HepG2 (cell line): ENCODE measurements at regions not wholly inside any gene's neighbourhood (a gene's known extent, or its start where the extent isn't known, plus 50 kb on each side); places are given as distances from the start of the nearest gene placed in this dataset.

Experiments used
- ATAC-seq: fragments of 200-7000 bp; cut with Tn5 transposase; 3 replicates; pipeline ENCODE4 v1.9.1; 2020; ENCODE audit warnings: mild to moderate bottlenecking, moderate library complexity
- BruUV-seq: library from RNA; stranded (reverse); fragments of 400-500 nt; replicated peaks from 2 replicates; lab custom pipeline; 2021; lab: Mats Ljungman, UMichigan
- CTCF ChIA-PET: fragments of 300-600 bp; formaldehyde crosslinking; extraction: SDS; loops from one replicate; lab custom pipeline; 2021; ENCODE audit warnings: low total read pairs, inconsistent platforms, low intra/inter-chr PET ratio; lab: Yijun Ruan, JAX
- POLR2A ChIA-PET: fragments of 350-600 bp; sonication (Branson Sonifier 250); formaldehyde crosslinking; loops from one replicate; lab custom pipeline; 2020; ENCODE audit warnings: antibody characterized with exemption, inconsistent platforms; lab: Yijun Ruan, JAX
- DNase-seq: peaks from one replicate; pipeline ENCODE4 v3.0.0-alpha.2; 2015; ENCODE audit warnings: low spot score
- FAIRE-seq: peaks from 3 replicates; lab custom pipeline; 2011; peaks lifted over from hg19 to GRCh38; lab: Jason Lieb, UNC
- H2AFZ ChIP-seq: one replicate; pipeline ENCODE4 v1.6.1; 2011; ENCODE audit warnings: low read length, inconsistent platforms
- H3K27ac ChIP-seq: fragments of 300-600 bp; 3 replicates; pipeline ENCODE4 v1.8.0; 2011; ENCODE audit warnings: mixed run types, mild to moderate bottlenecking, mixed read lengths, low read length, inconsistent platforms; ENCODE audit not compliant: insufficient read depth; ENCODE audit errors: extremely low read length
- H3K27me3 ChIP-seq, 2 experiments: fragments of 200-600 bp in 1 of 2; 2 replicates in 1 of 2; 3 replicates in 1 of 2; pipeline versions ENCODE4 v1.6.0 to v1.8.0; 2011; ENCODE audit warnings: low read length in 2 of 2, mild to moderate bottlenecking in 2 of 2, moderate library complexity in 2 of 2, inconsistent platforms in 1 of 2; ENCODE audit not compliant: insufficient read depth in 2 of 2, control insufficient read depth in 1 of 2
- H3K36me3 ChIP-seq, 2 experiments: fragments of 200-600 bp in 1 of 2; replicated peaks in 1 of 2; 2 replicates in 1 of 2; 3 replicates in 1 of 2; pipeline versions ENCODE4 v1.5.1 to v1.8.0; 2011; ENCODE audit warnings: low read length in 2 of 2, inconsistent platforms in 1 of 2; ENCODE audit not compliant: insufficient read depth in 2 of 2, control insufficient read depth in 1 of 2
- H3K4me1 ChIP-seq: 2 replicates; pipeline ENCODE4 v1.5.1; 2012; ENCODE audit warnings: low read length, inconsistent platforms; ENCODE audit not compliant: insufficient read depth
- H3K4me2 ChIP-seq: 2 replicates; pipeline ENCODE4 v1.6.0; 2011; ENCODE audit warnings: low read depth, low read length, inconsistent platforms
- H3K4me3 ChIP-seq, 3 experiments: fragments of 200-600 bp in 1 of 3; sonication (generic), shearing (Covaris generic) in 1 of 3; replicated peaks in 1 of 3; 2 replicates each; pipeline ENCODE4 v1.5.1; 2011 to 2016; ENCODE audit warnings: low read length in 3 of 3, inconsistent platforms in 2 of 3, low read depth in 2 of 3, mild to moderate bottlenecking in 2 of 3, control low read depth in 1 of 3, mixed read lengths in 1 of 3; ENCODE audit not compliant: insufficient read depth in 1 of 3
- H3K79me2 ChIP-seq: one replicate; pipeline ENCODE4 v1.6.1; 2011; ENCODE audit warnings: low read length, inconsistent platforms; ENCODE audit not compliant: insufficient read depth
- H3K9ac ChIP-seq: 2 replicates; pipeline ENCODE4 v1.6.0; 2011; ENCODE audit warnings: mild to moderate bottlenecking, low read depth, low read length, inconsistent platforms; ENCODE audit not compliant: insufficient read depth
- H3K9me3 ChIP-seq: 2 replicates; pipeline ENCODE4 v1.5.1; 2012; ENCODE audit warnings: mild to moderate bottlenecking, low read length
- H4K20me1 ChIP-seq: 2 replicates; pipeline ENCODE4 v1.6.0; 2011; ENCODE audit warnings: inconsistent platforms, mild to moderate bottlenecking, low read length, moderate library complexity; ENCODE audit not compliant: insufficient read depth
- CENPBD1 ChIP-seq: sonication (generic); formaldehyde crosslinking; IDR thresholded peaks from 2 replicates; pipeline ENCODE4 v1.8.0; 2022; ENCODE audit warnings: missing genetic modification reagents, low read depth, mild to moderate bottlenecking, borderline replicate concordance
- DNMT3B ChIP-seq: conservative IDR thresholded peaks from 2 replicates; pipeline ENCODE4 v1.6.1; 2016; ENCODE audit warnings: missing biosample characterization, control low read depth
- ISX ChIP-seq: sonication (generic); formaldehyde crosslinking; conservative IDR thresholded peaks from 2 replicates; pipeline ENCODE4 v1.5.0; 2020; ENCODE audit warnings: missing genetic modification reagents
- NR2F6 ChIP-seq, 2 experiments: IDR thresholded peaks; 2 replicates each; pipeline ENCODE4 v1.6.1; 2016; ENCODE audit warnings: antibody characterized with exemption in 1 of 2, mild to moderate bottlenecking in 1 of 2
- POLR2AphosphoS5 ChIP-seq: IDR thresholded peaks from 2 replicates; pipeline ENCODE4 v1.6.1; 2012; ENCODE audit warnings: low read depth, low read length
- ZNF337 ChIP-seq: sonication (generic); formaldehyde crosslinking; IDR thresholded peaks from 2 replicates; pipeline ENCODE4 v1.5.1; 2020; ENCODE audit warnings: missing genetic modification reagents, low read depth, mild to moderate bottlenecking, borderline replicate concordance
- ZNF503 ChIP-seq: sonication (generic); formaldehyde crosslinking; IDR thresholded peaks from 2 replicates; pipeline ENCODE4 v1.4.0; 2020; ENCODE audit warnings: missing genetic modification reagents
- ZNF761 ChIP-seq: sonication (generic); formaldehyde crosslinking; conservative IDR thresholded peaks from 2 replicates; pipeline ENCODE4 v1.4.0; 2020; ENCODE audit warnings: mild to moderate bottlenecking, missing genetic modification reagents
- ZNF777 ChIP-seq: sonication (generic); formaldehyde crosslinking; IDR thresholded peaks from 2 replicates; pipeline ENCODE4 v1.4.0; 2020; ENCODE audit warnings: missing genetic modification reagents
- WGBS: methylation state at CpG from one replicate; pipeline ENCODE4 v1.1.6; 2017; ENCODE audit warnings: low lambda C conversion rate; 5-methylcytosine and 5-hydroxymethylcytosine counted together
- in situ Hi-C: cut with HindIII; loops from 2 replicates; pipeline ENCODE4 v1.10.0; 2017; ENCODE audit warnings: low pct_unique_long_range_greater_than_20kb; ENCODE audit not compliant: extremely low pct_ligation_motif_present
- intact Hi-C: fragments of 100-400 bp; cut with micrococcal nuclease; formaldehyde crosslinking; loops from one replicate; pipeline ENCODE4 v1.10.0; 2022; ENCODE audit not compliant: unreplicated experiment

- ATAC-seq, result no peak
- Histone ChIP-seq H3K4me2 (no peak overlapping the region), H3K9ac (no peak overlapping the region), H2AFZ (no peak overlapping the region)
- intact Hi-C loops, result no loop called here
- POLR2A ChIA-PET, result no interaction called here
- TF ChIP-seq ZNF761, result no peak
- TF ChIP-seq CENPBD1 (CRISPR knock-in tag), result no peak
- TF ChIP-seq ISX, result no peak
- no peak for TF ChIP-seq POLR2AphosphoS5
- no peak for TF ChIP-seq ZNF777 (CRISPR knock-in tag)
- no peak for TF ChIP-seq ZNF503 (CRISPR knock-in tag)
- TF ChIP-seq NR2F6 (IDR thresholded peaks at IDR 0.05), result no peak
- no peak for TF ChIP-seq NR2F6 (CRISPR knock-in tag; IDR thresholded peaks at IDR 0.05)
- no peak for TF ChIP-seq DNMT3B
- no peak for TF ChIP-seq ZNF337 (CRISPR knock-in tag)
- TF ChIP-seq, all 625 proteins: peak for 0
- H4K20me1 ChIP-seq, result no peaks in the 10 kb centered on the region
- FAIRE-seq, result no peak
- WGBS, result 0% methylated on average over 1 of the region's 1 CpG
- no TSS peak for BruUV-seq
- no peaks in the 10 kb centered on the region for H3K27me3 ChIP-seq
- DNase-seq, result no peak
- CTCF ChIA-PET, result no interaction called here
- H3K4me1 ChIP-seq, result no peaks in the 10 kb centered on the region
- in situ Hi-C loops, result no loop called here
- no peaks in the 10 kb centered on the region for H3K79me2 ChIP-seq
- no peaks in the 10 kb centered on the region for H3K36me3 ChIP-seq
- no peak overlapping the region for H3K4me3 ChIP-seq
- no peak overlapping the region for H3K27ac ChIP-seq
- peaks cover 17% of the 10 kb centered on the region for H3K9me3 ChIP-seq
Measured at GRCh38 chr5:114184006-114184405, 177.9 kb upstream of the KCNN2 start.
